SW 1271 (cell line): ENCODE measurements at regions not wholly inside any gene's neighbourhood (a gene's known extent, or its start where the extent isn't known, plus 50 kb on each side); places are given as distances from the start of the nearest gene placed in this dataset.
"Not testable (repeated sequence)": the region's sequence is repeated elsewhere in the genome, so short reads cannot be mapped to it uniquely, and the experiment has no call there.

Source experiments
- DNase-seq, 2 experiments: peaks; one replicate each; lab custom pipeline; 2025; lab: John Stamatoyannopoulos, UW

- peak; percentile 14 to 42 for DNase-seq
These were observed 583.9 kb downstream of the NTRK3 start for GRCh38 chr15:87672309-87673288.

GRCh38 chr15:87671289-87671688 lies 585.2 kb downstream of the NTRK3 start:
- no peak for DNase-seq

- no peak for DNase-seq
These were observed 586.7 kb downstream of the NTRK3 start for GRCh38 chr15:87669846-87670245.

GRCh38 chr15:87668768-87669564 lies 587.6 kb downstream of the NTRK3 start:
- not testable (repeated sequence) for DNase-seq

GRCh38 chr15:87667643-87668042 lies 588.9 kb downstream of the NTRK3 start:
- DNase-seq = no peak

- DNase-seq = no peak
These were observed 594.0 kb downstream of the NTRK3 start for GRCh38 chr15:87662575-87662974.

GRCh38 chr15:87661454-87662355 lies 594.8 kb downstream of the NTRK3 start:
- no peak for DNase-seq

- no peak for DNase-seq
These were observed 596.0 kb downstream of the NTRK3 start for GRCh38 chr15:87660251-87661129.

GRCh38 chr15:87656372-87656771 lies 600.2 kb downstream of the NTRK3 start:
- DNase-seq = no peak

- DNase-seq = no peak
These were observed 602.9 kb downstream of the NTRK3 start for GRCh38 chr15:87653646-87654045.

- no peak for DNase-seq
These were observed 607.4 kb downstream of the NTRK3 start for GRCh38 chr15:87649175-87649574.

GRCh38 chr15:87648278-87648677 lies 608.3 kb downstream of the NTRK3 start:
- no peak for DNase-seq

- no peak for DNase-seq
These were observed 610.8 kb downstream of the NTRK3 start for GRCh38 chr15:87645723-87646122.

- DNase-seq = not testable (repeated sequence)
These were observed 613.5 kb downstream of the NTRK3 start for GRCh38 chr15:87642997-87643396.

- DNase-seq = no peak
These were observed 617.1 kb downstream of the NTRK3 start for GRCh38 chr15:87639305-87640011.

GRCh38 chr15:87638554-87639083 lies 617.9 kb downstream of the NTRK3 start:
- DNase-seq = no peak

- no peak for DNase-seq
These were observed 622.2 kb downstream of the NTRK3 start for GRCh38 chr15:87634361-87634760.

- peak in 1 of 2 experiments; percentile 31 for DNase-seq
These were observed 623.0 kb downstream of the NTRK3 start for GRCh38 chr15:87633525-87633924.

- DNase-seq = no peak
These were observed 624.2 kb downstream of the NTRK3 start for GRCh38 chr15:87632364-87632763.

- no peak for DNase-seq
These were observed 624.8 kb downstream of the NTRK3 start for GRCh38 chr15:87631775-87632174.
